Mucosa of descending colon (tissue), 3 donors: ENCODE measurements at regions not wholly inside any gene's neighbourhood (a gene's known extent, or its start where the extent isn't known, plus 50 kb on each side); places are given as distances from the start of the nearest gene placed in this dataset.

Experiments used
- ATAC-seq: fragments of 200-7000 bp; cut with Tn5 transposase; one replicate; pipeline ENCODE4 v1.9.1; 2020; ENCODE audit warnings: mild to moderate bottlenecking, moderate library complexity
- DNase-seq, 3 donors: peaks; one replicate each; pipeline ENCODE4 v3.0.0-alpha.2; 2020
- H3K36me3 ChIP-seq: fragments of 200-600 bp; one replicate; pipeline ENCODE4 v1.8.0; 2021; ENCODE audit warnings: low read depth, mild to moderate bottlenecking
- H3K4me1 ChIP-seq: fragments of 200-600 bp; one replicate; pipeline ENCODE4 v1.8.0; 2021; ENCODE audit warnings: low read depth, mild to moderate bottlenecking
- H3K4me3 ChIP-seq: fragments of 200-600 bp; one replicate; pipeline ENCODE4 v1.8.0; 2021; ENCODE audit warnings: mild to moderate bottlenecking
- H3K9me3 ChIP-seq: fragments of 200-600 bp; one replicate; pipeline ENCODE4 v1.8.0; 2021; ENCODE audit warnings: mild to moderate bottlenecking
- CTCF ChIP-seq: fragments of 200-600 bp; IDR thresholded peaks from one replicate; pipeline ENCODE4 v1.8.0; 2022; ENCODE audit warnings: antibody characterized with exemption, mild to moderate bottlenecking
- intact Hi-C, 2 donors: fragments of 100-400 bp; cut with DNase I in 1 of 2; cut with micrococcal nuclease in 1 of 2; formaldehyde crosslinking; loops; one replicate each; pipeline versions ENCODE4 v1.11.0 to v1.11.1; 2022; cut with DNase I, micrococcal nuclease
- donor health status: DM: no; HTN: no; CAD: no; lungs with moderate emphysema.
- donor health status: DM: no; HTN: no; CAD: no.
- donor health status: DM: no; HTN: yes; CAD: no.

GRCh38 chr3:70824773-70825172 is 512.3 kb upstream of the MDFIC2 start:
- Histone ChIP-seq H3K4me1 (no peaks in the 10 kb centered on the region), H3K4me3 (no peak overlapping the region), H3K36me3 (no peaks in the 10 kb centered on the region), H3K9me3 (no peaks in the 10 kb centered on the region)
- ATAC-seq (no peak), DNase-seq (no peak)
- intact Hi-C loops: no loop called here
- TF ChIP-seq CTCF: no peak

DNA sequence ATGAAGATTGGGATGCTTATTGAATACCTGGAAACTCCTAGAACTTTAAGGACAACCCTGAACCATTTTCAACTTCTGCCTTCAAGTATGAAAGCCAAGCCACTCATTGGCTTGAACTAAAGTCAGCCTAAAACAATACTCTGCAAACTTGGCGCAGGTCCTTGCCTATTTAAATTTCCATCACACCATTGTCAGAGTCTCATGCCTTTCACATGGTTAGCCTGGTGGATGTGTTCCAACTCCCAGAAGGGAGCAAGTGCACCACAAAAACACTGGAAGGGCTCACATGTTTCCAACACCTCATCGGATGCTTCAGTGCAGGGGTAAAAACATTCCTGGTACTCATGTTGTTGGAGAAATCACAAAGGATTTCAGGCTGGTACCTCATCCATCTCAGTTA is 511.6 kb upstream of the MDFIC2 start:
- H3K36me3 ChIP-seq: no peaks in the 10 kb centered on the region
- no peak for TF ChIP-seq CTCF
- H3K4me1 ChIP-seq: no peaks in the 10 kb centered on the region
- ATAC-seq (no peak), DNase-seq (no peak)
- H3K4me3 ChIP-seq: no peak overlapping the region
- H3K9me3 ChIP-seq: no peaks in the 10 kb centered on the region
- intact Hi-C loops: no loop called here

GRCh38 chr3:70823622-70824021 is 511.2 kb upstream of the MDFIC2 start:
- Histone ChIP-seq H3K9me3 (no peaks in the 10 kb centered on the region), H3K4me1 (no peaks in the 10 kb centered on the region), H3K36me3 (no peaks in the 10 kb centered on the region), H3K4me3 (no peak overlapping the region)
- ATAC-seq (no peak), DNase-seq (no peak)
- intact Hi-C loops: no loop called here
- TF ChIP-seq CTCF: no peak

GRCh38 chr3:70822669-70823068 is 510.2 kb upstream of the MDFIC2 start:
- H3K9me3 ChIP-seq: no peaks in the 10 kb centered on the region
- H3K4me3 ChIP-seq: no peak overlapping the region
- no peaks in the 10 kb centered on the region for H3K36me3 ChIP-seq
- no peak for TF ChIP-seq CTCF
- ATAC-seq: no peak
- intact Hi-C loops: no loop called here
- H3K4me1 ChIP-seq: no peaks in the 10 kb centered on the region
- no peak for DNase-seq

GRCh38 chr3:70821602-70822001 is 509.2 kb upstream of the MDFIC2 start:
- intact Hi-C loops: no loop called here
- Histone ChIP-seq H3K4me1 (no peaks in the 10 kb centered on the region), H3K9me3 (no peaks in the 10 kb centered on the region), H3K36me3 (no peaks in the 10 kb centered on the region), H3K4me3 (no peak overlapping the region)
- ATAC-seq (no peak), DNase-seq (no peak)
- no peak for TF ChIP-seq CTCF

GRCh38 chr3:70820397-70820796 is 508.0 kb upstream of the MDFIC2 start:
- ATAC-seq (no peak), DNase-seq (no peak)
- Histone ChIP-seq H3K36me3 (no peaks in the 10 kb centered on the region), H3K4me3 (no peak overlapping the region), H3K4me1 (no peaks in the 10 kb centered on the region), H3K9me3 (no peaks in the 10 kb centered on the region)
- intact Hi-C loops: no loop called here
- no peak for TF ChIP-seq CTCF
